GM12872 (cell line): ENCODE measurements at regions not wholly inside any gene's neighbourhood (a gene's known extent, or its start where the extent isn't known, plus 50 kb on each side); places are given as distances from the start of the nearest gene placed in this dataset.

Experiments used
- CTCF ChIP-seq: IDR thresholded peaks from 3 replicates; pipeline ENCODE4 v1.5.1; 2011; ENCODE audit warnings: low read depth, mild to moderate bottlenecking, low read length, moderate library complexity; ENCODE audit not compliant: insufficient read depth

GRCh38 chr1:163863731-163864130 is 542.0 kb downstream of the NUF2 start:
- no peak for TF ChIP-seq CTCF

- no peak for TF ChIP-seq CTCF
Measured at GRCh38 chr1:163864207-163864606, 542.5 kb downstream of the NUF2 start.

DNA sequence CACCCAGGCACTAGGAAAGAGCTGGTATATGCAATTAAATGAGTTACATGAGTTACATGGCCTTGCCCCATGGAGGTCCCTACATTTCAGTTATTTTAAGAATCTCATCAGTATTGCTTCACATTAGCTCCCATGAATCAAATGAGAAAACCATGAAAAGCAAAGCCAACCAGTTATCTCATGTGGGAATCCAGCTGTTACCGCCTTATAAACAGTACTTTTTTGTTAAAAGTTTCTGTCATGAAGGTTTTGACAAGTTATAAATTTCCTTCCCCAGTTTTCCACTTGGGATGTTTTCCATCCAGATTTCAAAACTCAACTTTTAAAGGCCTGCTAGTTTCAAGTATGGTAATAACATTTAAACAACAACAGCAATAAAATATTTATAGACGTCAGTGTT is 544.8 kb downstream of the NUF2 start:
- TF ChIP-seq CTCF = no peak

GRCh38 chr1:163870666-163871065 is 548.9 kb downstream of the NUF2 start:
- no peak for TF ChIP-seq CTCF

DNA sequence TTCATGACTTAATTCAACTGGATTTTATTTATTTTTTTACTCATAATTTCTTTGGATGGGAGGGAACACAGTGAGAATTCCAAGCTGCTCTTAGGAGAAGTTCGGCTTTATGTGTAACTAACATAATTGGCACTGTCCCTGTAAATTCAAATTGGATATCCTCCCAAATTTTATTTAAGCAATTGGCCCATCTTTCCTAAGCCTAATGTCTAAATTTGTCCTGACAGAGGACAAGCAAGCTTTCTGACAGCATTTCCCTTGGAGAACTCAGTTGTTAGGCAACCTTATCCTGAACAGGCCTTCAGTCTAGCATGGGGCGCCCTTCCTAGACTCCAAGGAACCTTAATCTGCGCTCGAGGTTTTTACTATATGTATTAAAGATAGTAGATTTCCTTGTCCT is 550.3 kb downstream of the NUF2 start:
- no peak for TF ChIP-seq CTCF

DNA sequence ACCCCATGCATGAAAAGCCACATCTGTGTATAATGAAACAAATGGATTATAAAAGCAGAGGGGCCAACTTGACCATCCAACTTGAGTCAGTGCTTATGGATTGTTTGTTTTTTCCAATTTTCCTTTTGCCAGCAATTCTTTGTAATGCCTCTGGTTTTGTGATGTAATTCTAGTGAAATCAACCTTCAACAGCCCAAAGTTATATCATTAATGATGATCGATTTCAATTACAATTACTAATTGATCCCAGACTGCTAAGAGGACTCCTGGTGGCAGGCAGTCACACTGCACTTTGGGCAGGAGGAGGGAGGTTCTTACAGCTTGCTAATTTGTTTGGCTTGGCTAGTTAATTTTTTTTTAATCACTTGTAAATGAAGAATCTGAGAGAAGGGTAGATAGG is 552.3 kb downstream of the NUF2 start:
- peak; percentile 47; the same call in 2 of the 3 replicates for TF ChIP-seq CTCF

DNA sequence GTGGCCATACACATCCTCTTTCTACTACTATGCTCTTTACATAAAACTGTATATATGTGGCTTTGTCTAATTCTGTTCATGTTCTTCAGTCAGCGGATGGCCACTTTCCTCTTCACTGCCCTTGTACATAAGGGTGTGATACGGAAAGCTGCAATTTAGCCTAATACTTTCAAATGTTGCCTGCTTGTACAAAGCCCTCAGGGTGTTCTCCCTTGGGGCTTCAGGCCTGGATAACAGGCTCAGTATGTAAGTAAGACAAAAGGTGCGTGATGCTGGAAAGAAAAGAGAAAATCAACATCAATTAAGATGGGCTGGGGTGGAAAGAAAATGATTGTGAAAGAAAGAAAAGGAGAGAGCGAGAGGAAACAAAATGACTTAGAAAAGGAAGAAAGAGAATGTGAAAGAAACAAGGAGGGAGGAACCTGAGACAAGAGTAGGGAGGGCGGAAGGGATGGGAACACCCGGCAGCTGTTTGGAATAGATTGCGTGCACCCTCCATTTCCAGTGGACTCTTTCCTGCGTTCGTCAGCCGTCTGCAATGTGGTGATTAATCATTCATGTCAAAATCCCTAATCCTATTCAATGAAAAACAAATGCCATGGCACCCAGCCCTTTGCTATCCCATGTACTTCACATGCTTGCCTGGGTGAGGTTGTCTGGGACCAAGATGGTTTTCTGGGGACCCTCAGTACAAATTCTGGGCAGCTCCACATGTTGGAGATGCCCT is 553.6 kb downstream of the NUF2 start:
- no peak for TF ChIP-seq CTCF

DNA sequence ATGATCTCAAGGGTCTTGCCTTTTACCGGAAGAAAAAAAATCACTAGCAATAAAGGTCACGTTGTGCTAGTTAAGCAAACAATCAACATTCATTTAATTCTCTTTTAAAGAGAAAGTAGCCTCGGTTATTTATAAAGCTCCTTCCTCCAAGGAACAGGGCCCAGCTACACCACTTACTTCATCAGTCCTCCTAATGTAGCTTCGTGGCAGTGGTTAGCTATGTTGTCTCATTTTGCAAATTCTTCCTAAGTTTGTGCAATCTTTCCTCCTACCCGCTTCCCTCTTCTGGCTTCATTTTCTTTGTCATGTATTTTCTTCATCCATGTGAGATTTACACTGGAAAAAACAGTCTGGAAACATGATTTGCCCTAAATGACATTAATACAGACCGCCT is 554.2 kb downstream of the NUF2 start:
- no peak for TF ChIP-seq CTCF
